NB4 (cell line): ENCODE measurements at regions not wholly inside any gene's neighbourhood (a gene's known extent, or its start where the extent isn't known, plus 50 kb on each side); places are given as distances from the start of the nearest gene placed in this dataset.

Experiments
- DNase-seq: peaks from one replicate; pipeline ENCODE4 v3.0.0; 2010; ENCODE audit warnings: low read depth
- H3K4me3 ChIP-seq: one replicate; pipeline ENCODE4 v1.5.1; 2011; ENCODE audit warnings: mild to moderate bottlenecking, low read depth, low read length, moderate library complexity
- CTCF ChIP-seq: IDR thresholded peaks from one replicate; pipeline ENCODE4 v1.5.1; 2012; ENCODE audit warnings: low read depth, low read length
- MAX ChIP-seq: IDR thresholded peaks from 2 replicates; pipeline ENCODE4 v1.6.1; 2011; ENCODE audit warnings: low read depth, low read length
- MYC ChIP-seq: IDR thresholded peaks from 2 replicates; pipeline ENCODE4 v1.6.1; 2011; ENCODE audit warnings: low read depth, low read length
- POLR2A ChIP-seq: IDR thresholded peaks from 2 replicates; pipeline ENCODE4 v1.6.1; 2011; ENCODE audit warnings: mild to moderate bottlenecking; ENCODE audit not compliant: insufficient read length; ENCODE audit errors: extremely low read depth

GRCh38 chr2:60366135-60366712, 187.2 kb downstream of the BCL11A start:
- peak; percentile 56; the same call in 1 of the 2 replicates for TF ChIP-seq MYC
- TF ChIP-seq POLR2A: no peak
- peak; percentile 84 for DNase-seq
- no peak overlapping the region for H3K4me3 ChIP-seq

GRCh38 chr2:60365556-60365955, 187.9 kb downstream of the BCL11A start:
- H3K4me3 ChIP-seq: no peak overlapping the region
- no peak for DNase-seq
- TF ChIP-seq MYC: no peak

- TF ChIP-seq POLR2A (no peak), MAX (no peak), CTCF (no peak), MYC (no peak)
- no peak overlapping the region for H3K4me3 ChIP-seq
- no peak for DNase-seq
These were observed 189.0 kb downstream of the BCL11A start for GRCh38 chr2:60364491-60364890.

GRCh38 chr2:60361498-60361897, 192.0 kb downstream of the BCL11A start:
- no peak overlapping the region for H3K4me3 ChIP-seq
- TF ChIP-seq POLR2A: no peak
- TF ChIP-seq MYC: no peak
- no peak for TF ChIP-seq CTCF
- no peak for TF ChIP-seq MAX
- no peak for DNase-seq

- DNase-seq: no peak
- H3K4me3 ChIP-seq: no peak overlapping the region
- TF ChIP-seq CTCF (no peak), POLR2A (no peak), MYC (no peak), MAX (no peak)
These were observed 193.9 kb downstream of the BCL11A start for GRCh38 chr2:60359569-60359968.

GRCh38 chr2:60358476-60358875, 195.0 kb downstream of the BCL11A start:
- TF ChIP-seq MYC (no peak), MAX (no peak), POLR2A (no peak), CTCF (no peak)
- no peak for DNase-seq
- no peak overlapping the region for H3K4me3 ChIP-seq

- TF ChIP-seq POLR2A (no peak), MAX (no peak), MYC (no peak), CTCF (no peak)
- H3K4me3 ChIP-seq: no peak overlapping the region
- DNase-seq: no peak
These were observed 195.5 kb downstream of the BCL11A start for GRCh38 chr2:60357996-60358395.
